GM18907 (cell line): ENCODE measurements at regions not wholly inside any gene's neighbourhood (a gene's known extent, or its start where the extent isn't known, plus 50 kb on each side); places are given as distances from the start of the nearest gene placed in this dataset.
"Not testable (repeated sequence)": the region's sequence is repeated elsewhere in the genome, so short reads cannot be mapped to it uniquely, and the experiment has no call there.

Source experiments
- ATAC-seq: cut with Tn5 transposase; IDR thresholded peaks from one replicate; pipeline ENCODE4 v1.9.1; 2021; ENCODE audit warnings: mild to moderate bottlenecking, moderate library complexity; ENCODE audit not compliant: unreplicated experiment

- no peak for ATAC-seq
Observed at GRCh38 chr13:84641491-84641890, 759.2 kb upstream of the SLITRK1 start.

GRCh38 chr13:84640691-84641090 lies 758.4 kb upstream of the SLITRK1 start:
- ATAC-seq: no peak

GRCh38 chr13:84630476-84630875 lies 748.2 kb upstream of the SLITRK1 start:
- ATAC-seq: no peak

GRCh38 chr13:84616864-84617263 lies 734.6 kb upstream of the SLITRK1 start:
- ATAC-seq: no peak

GRCh38 chr13:84609716-84610115 lies 727.4 kb upstream of the SLITRK1 start:
- ATAC-seq: no peak

- no peak for ATAC-seq
Observed at GRCh38 chr13:84607261-84608013, 725.2 kb upstream of the SLITRK1 start.

GRCh38 chr13:84606616-84607015 lies 724.3 kb upstream of the SLITRK1 start:
- no peak for ATAC-seq

- no peak for ATAC-seq
Observed at GRCh38 chr13:84605927-84606326, 723.7 kb upstream of the SLITRK1 start.

- ATAC-seq: no peak
Observed at GRCh38 chr13:84591444-84591843, 709.2 kb upstream of the SLITRK1 start.

GRCh38 chr13:84590663-84591062 lies 708.4 kb upstream of the SLITRK1 start:
- ATAC-seq: no peak

GRCh38 chr13:84588023-84588422 lies 705.7 kb upstream of the SLITRK1 start:
- ATAC-seq: no peak

GRCh38 chr13:84579901-84580300 lies 697.6 kb upstream of the SLITRK1 start:
- ATAC-seq: not testable (repeated sequence)

- ATAC-seq: no peak
Observed at GRCh38 chr13:84574851-84575250, 692.6 kb upstream of the SLITRK1 start.

- ATAC-seq: no peak
Observed at GRCh38 chr13:84571264-84571663, 689.0 kb upstream of the SLITRK1 start.

- no peak for ATAC-seq
Observed at GRCh38 chr13:84570831-84571230, 688.6 kb upstream of the SLITRK1 start.

GRCh38 chr13:84569366-84569765 lies 687.1 kb upstream of the SLITRK1 start:
- ATAC-seq: no peak

GRCh38 chr13:84567848-84568247 lies 685.6 kb upstream of the SLITRK1 start:
- no peak for ATAC-seq

- no peak for ATAC-seq
Observed at GRCh38 chr13:84566780-84567179, 684.5 kb upstream of the SLITRK1 start.

- no peak for ATAC-seq
Observed at GRCh38 chr13:84563611-84564010, 681.3 kb upstream of the SLITRK1 start.

- ATAC-seq: no peak
Observed at GRCh38 chr13:84553227-84553626, 671.0 kb upstream of the SLITRK1 start.

GRCh38 chr13:84543962-84544361 lies 661.7 kb upstream of the SLITRK1 start:
- ATAC-seq: no peak

GRCh38 chr13:84542348-84542747 lies 660.1 kb upstream of the SLITRK1 start:
- ATAC-seq: no peak

- no peak for ATAC-seq
Observed at GRCh38 chr13:84536906-84537305, 654.6 kb upstream of the SLITRK1 start.
